ENCODE measurements at regions not wholly inside any gene's neighbourhood (a gene's known extent, or its start where the extent isn't known, plus 50 kb on each side); places are given as distances from the start of the nearest gene placed in this dataset.

GRCh38 chr20:7687065-7687464 lies 253.2 kb downstream of the HAO1 start:
- no peak overlapping the region for H3K4me3 ChIP-seq
- H3K4me1 ChIP-seq (ENCODE audit: low read depth) = no peaks in the 10 kb centered on the region
- H3K27me3 ChIP-seq = no peaks in the 10 kb centered on the region
- no peaks in the 10 kb centered on the region for H3K36me3 ChIP-seq
- no peak for TF ChIP-seq CTCF (IDR thresholded peaks at IDR 0.05; ENCODE audit: low read depth, low read length)
- no peak overlapping the region for H3K27ac ChIP-seq
- DNase-seq (ENCODE audit: low read depth in 1 of 2, low spot score in 1 of 2) = no peak
- H3K9me3 ChIP-seq (ENCODE audit: low read depth) = no peaks in the 10 kb centered on the region

- no peaks in the 10 kb centered on the region for H3K9me3 ChIP-seq (ENCODE audit: low read depth)
- no peaks in the 10 kb centered on the region for H3K27me3 ChIP-seq
- no peak overlapping the region for H3K4me3 ChIP-seq
- no peaks in the 10 kb centered on the region for H3K4me1 ChIP-seq (ENCODE audit: low read depth)
- no peak overlapping the region for H3K27ac ChIP-seq
- no peak for DNase-seq (ENCODE audit: low read depth in 1 of 2, low spot score in 1 of 2)
- no peaks in the 10 kb centered on the region for H3K36me3 ChIP-seq
- no peak for TF ChIP-seq CTCF (IDR thresholded peaks at IDR 0.05; ENCODE audit: low read depth, low read length)
These were observed 251.1 kb downstream of the HAO1 start for GRCh38 chr20:7689151-7689550.

- H3K27me3 ChIP-seq = no peaks in the 10 kb centered on the region
- no peaks in the 10 kb centered on the region for H3K9me3 ChIP-seq (ENCODE audit: low read depth)
- no peaks in the 10 kb centered on the region for H3K36me3 ChIP-seq
- DNase-seq (ENCODE audit: low read depth in 1 of 2, low spot score in 1 of 2) = peak in 1 of 2 donors; percentile 11
- no peak for TF ChIP-seq CTCF (IDR thresholded peaks at IDR 0.05; ENCODE audit: low read depth, low read length)
- H3K27ac ChIP-seq = no peak overlapping the region
- no peaks in the 10 kb centered on the region for H3K4me1 ChIP-seq (ENCODE audit: low read depth)
- H3K4me3 ChIP-seq = no peak overlapping the region
These were observed 248.5 kb downstream of the HAO1 start for GRCh38 chr20:7691647-7692269.

DNA sequence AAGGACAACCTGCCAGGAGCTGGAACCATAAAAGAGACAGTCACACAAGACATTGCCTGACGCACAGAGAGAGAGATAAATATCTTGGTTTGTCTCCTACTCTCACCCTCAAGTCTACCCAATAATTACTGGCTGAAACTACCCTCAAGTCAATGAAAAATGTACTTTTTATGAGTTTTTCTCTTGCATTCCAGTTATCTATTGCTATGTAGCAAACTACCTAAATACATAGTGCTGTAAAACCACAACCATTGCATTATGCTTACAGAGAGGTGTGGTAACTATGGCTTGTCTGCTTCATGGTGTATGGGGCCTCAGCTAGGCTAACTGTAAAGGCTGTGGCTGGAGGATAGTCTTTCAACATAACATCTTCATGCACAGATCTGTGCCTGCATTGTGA lies 247.8 kb downstream of the HAO1 start:
- Histone ChIP-seq H3K27ac (no peak overlapping the region), H3K9me3 (ENCODE audit: low read depth) (no peaks in the 10 kb centered on the region), H3K36me3 (no peaks in the 10 kb centered on the region), H3K4me3 (no peak overlapping the region), H3K4me1 (ENCODE audit: low read depth) (no peaks in the 10 kb centered on the region), H3K27me3 (no peaks in the 10 kb centered on the region)
- TF ChIP-seq CTCF (IDR thresholded peaks at IDR 0.05; ENCODE audit: low read depth, low read length) = no peak
- DNase-seq (ENCODE audit: low read depth in 1 of 2, low spot score in 1 of 2) = peak in 1 of 2 donors; percentile 13

- TF ChIP-seq CTCF (IDR thresholded peaks at IDR 0.05; ENCODE audit: low read depth, low read length) = no peak
- Histone ChIP-seq H3K4me1 (ENCODE audit: low read depth) (no peaks in the 10 kb centered on the region), H3K27ac (no peak overlapping the region), H3K27me3 (no peaks in the 10 kb centered on the region), H3K4me3 (no peak overlapping the region), H3K36me3 (no peaks in the 10 kb centered on the region), H3K9me3 (ENCODE audit: low read depth) (no peaks in the 10 kb centered on the region)
- DNase-seq (ENCODE audit: low read depth in 1 of 2, low spot score in 1 of 2) = no peak
These were observed 246.5 kb downstream of the HAO1 start for GRCh38 chr20:7693761-7694160.

All from cardiac muscle cell (in vitro differentiated cells and primary cell).